ENCODE measurements at regions not wholly inside any gene's neighbourhood (a gene's known extent, or its start where the extent isn't known, plus 50 kb on each side); places are given as distances from the start of the nearest gene placed in this dataset.

- H3K27ac ChIP-seq = no peak overlapping the region
- no peak for DNase-seq (ENCODE audit: low spot score)
- no peaks in the 10 kb centered on the region for H3K9me3 ChIP-seq
- no peaks in the 10 kb centered on the region for H3K36me3 ChIP-seq
- peaks cover 0 to 12% of the 10 kb centered on the region in 2 donors for H3K4me1 ChIP-seq (ENCODE audit: control insufficient read depth in 1 of 2, low read depth in 2 of 2)
- no peak overlapping the region for H3K4me3 ChIP-seq
- H3K27me3 ChIP-seq (replicated peaks; ENCODE audit: insufficient read depth) = no peaks in the 10 kb centered on the region
- no peak for TF ChIP-seq CTCF (IDR thresholded peaks at IDR 0.05)
- no peak for ATAC-seq (ENCODE audit: insufficient number of reproducible peaks, low FRiP score, low read depth)
These were observed 109.2 kb upstream of the OTUD4 start for GRCh38 chr4:145289403-145290076.

GRCh38 chr4:145287351-145287750 lies 107.0 kb upstream of the OTUD4 start:
- no peak for TF ChIP-seq CTCF (IDR thresholded peaks at IDR 0.05)
- H3K36me3 ChIP-seq = no peaks in the 10 kb centered on the region
- H3K4me1 ChIP-seq (ENCODE audit: control insufficient read depth in 1 of 2, low read depth in 2 of 2) = peaks cover 0 to 12% of the 10 kb centered on the region in 2 donors
- no peak overlapping the region for H3K4me3 ChIP-seq
- DNase-seq (ENCODE audit: low spot score) = no peak
- no peaks in the 10 kb centered on the region for H3K27me3 ChIP-seq (replicated peaks; ENCODE audit: insufficient read depth)
- no peak for ATAC-seq (ENCODE audit: insufficient number of reproducible peaks, low FRiP score, low read depth)
- H3K27ac ChIP-seq = no peak overlapping the region
- H3K9me3 ChIP-seq = no peaks in the 10 kb centered on the region

GRCh38 chr4:145285928-145286327 lies 105.5 kb upstream of the OTUD4 start:
- no peaks in the 10 kb centered on the region for H3K9me3 ChIP-seq
- H3K27me3 ChIP-seq (replicated peaks; ENCODE audit: insufficient read depth) = no peaks in the 10 kb centered on the region
- no peak overlapping the region for H3K27ac ChIP-seq
- H3K36me3 ChIP-seq = no peaks in the 10 kb centered on the region
- peaks cover 0 to 12% of the 10 kb centered on the region in 2 donors for H3K4me1 ChIP-seq (ENCODE audit: control insufficient read depth in 1 of 2, low read depth in 2 of 2)
- no peak for DNase-seq (ENCODE audit: low spot score)
- H3K4me3 ChIP-seq = no peak overlapping the region
- TF ChIP-seq CTCF (IDR thresholded peaks at IDR 0.05) = no peak
- no peak for ATAC-seq (ENCODE audit: insufficient number of reproducible peaks, low FRiP score, low read depth)

GRCh38 chr4:145283909-145284308 lies 103.5 kb upstream of the OTUD4 start:
- no peaks in the 10 kb centered on the region for H3K36me3 ChIP-seq
- no peaks in the 10 kb centered on the region for H3K9me3 ChIP-seq
- H3K27ac ChIP-seq = no peak overlapping the region
- peaks cover 8 to 9% of the 10 kb centered on the region in 2 donors for H3K4me1 ChIP-seq (ENCODE audit: control insufficient read depth in 1 of 2, low read depth in 2 of 2)
- no peak for TF ChIP-seq CTCF (IDR thresholded peaks at IDR 0.05)
- no peaks in the 10 kb centered on the region for H3K27me3 ChIP-seq (replicated peaks; ENCODE audit: insufficient read depth)
- ATAC-seq (ENCODE audit: insufficient number of reproducible peaks, low FRiP score, low read depth) = no peak
- no peak for DNase-seq (ENCODE audit: low spot score)
- H3K4me3 ChIP-seq = no peak overlapping the region

GRCh38 chr4:145281951-145282350 lies 101.6 kb upstream of the OTUD4 start:
- H3K36me3 ChIP-seq = no peaks in the 10 kb centered on the region
- no peaks in the 10 kb centered on the region for H3K9me3 ChIP-seq
- DNase-seq (ENCODE audit: low spot score) (no peak), ATAC-seq (ENCODE audit: insufficient number of reproducible peaks, low FRiP score, low read depth) (no peak)
- no peak for TF ChIP-seq CTCF (IDR thresholded peaks at IDR 0.05)
- no peak overlapping the region for H3K27ac ChIP-seq
- H3K4me1 ChIP-seq (ENCODE audit: control insufficient read depth in 1 of 2, low read depth in 2 of 2) = peaks cover 11 to 12% of the 10 kb centered on the region in 2 donors
- no peak overlapping the region for H3K4me3 ChIP-seq
- H3K27me3 ChIP-seq (replicated peaks; ENCODE audit: insufficient read depth) = no peaks in the 10 kb centered on the region

All from thoracic aorta (tissue), 2 donors.